Mesendoderm (in vitro differentiated cells): ENCODE measurements at regions not wholly inside any gene's neighbourhood (a gene's known extent, or its start where the extent isn't known, plus 50 kb on each side); places are given as distances from the start of the nearest gene placed in this dataset.
A peak's percentile ranks its signal among the peaks of the same experiment; 100 is the strongest.
"Not testable (repeated sequence)": the region's sequence is repeated elsewhere in the genome, so short reads cannot be mapped to it uniquely, and the experiment has no call there.

ENCODE experiments used
- DNase-seq: peaks from one replicate; pipeline ENCODE4 v3.0.0; 2013
- H2AK5ac ChIP-seq: 2 replicates; pipeline ENCODE4 v1.6.1; 2013; ENCODE audit warnings: low read length, inconsistent platforms
- H2BK120ac ChIP-seq: 2 replicates; pipeline ENCODE4 v1.6.1; 2013; ENCODE audit warnings: low read depth, mild to moderate bottlenecking, low read length, moderate library complexity, mixed read lengths
- H2BK15ac ChIP-seq: replicated peaks from 2 replicates; pipeline ENCODE4 v1.6.1; 2013; ENCODE audit warnings: low read depth, mild to moderate bottlenecking, moderate library complexity
- H2BK5ac ChIP-seq: 2 replicates; pipeline ENCODE4 v1.6.1; 2013; ENCODE audit warnings: low read length, inconsistent platforms
- H3K18ac ChIP-seq: 2 replicates; pipeline ENCODE4 v1.6.1; 2013; ENCODE audit warnings: mild to moderate bottlenecking, low read length, mixed read lengths
- H3K23ac ChIP-seq: one replicate; pipeline ENCODE4 v1.6.1; 2013; ENCODE audit warnings: low read length
- H3K27ac ChIP-seq: 2 replicates; pipeline ENCODE4 v1.5.1; 2013; ENCODE audit warnings: low read depth, mild to moderate bottlenecking, inconsistent platforms, low read length, moderate library complexity
- H3K27me3 ChIP-seq: 2 replicates; pipeline ENCODE4 v1.6.1; 2013; ENCODE audit warnings: low read length, control low read depth, mild to moderate bottlenecking, inconsistent platforms; ENCODE audit not compliant: insufficient read depth, poor library complexity
- H3K36me3 ChIP-seq: 2 replicates; pipeline ENCODE4 v1.6.1; 2013; ENCODE audit warnings: low read length, inconsistent platforms; ENCODE audit not compliant: control insufficient read depth, insufficient read depth
- H3K4ac ChIP-seq: one replicate; pipeline ENCODE4 v1.6.1; 2013; ENCODE audit warnings: low read depth, mild to moderate bottlenecking, low read length, moderate library complexity
- H3K4me1 ChIP-seq: 2 replicates; pipeline ENCODE4 v1.6.1; 2013; ENCODE audit warnings: low read depth, low read length, inconsistent platforms; ENCODE audit not compliant: control insufficient read depth
- H3K4me2 ChIP-seq: 2 replicates; pipeline ENCODE4 v1.6.1; 2013; ENCODE audit warnings: low read length
- H3K4me3 ChIP-seq: 2 replicates; pipeline ENCODE4 v1.5.1; 2013; ENCODE audit warnings: mild to moderate bottlenecking, low read length
- H3K56ac ChIP-seq: one replicate; pipeline ENCODE4 v1.6.1; 2013; ENCODE audit warnings: low read length
- H3K79me1 ChIP-seq: 2 replicates; pipeline ENCODE4 v1.6.1; 2013; ENCODE audit warnings: low read length, inconsistent platforms
- H3K79me2 ChIP-seq: 2 replicates; pipeline ENCODE4 v1.6.1; 2013; ENCODE audit warnings: mild to moderate bottlenecking, low read length; ENCODE audit not compliant: control insufficient read depth, insufficient read depth
- H3K9ac ChIP-seq: 2 replicates; pipeline ENCODE4 v1.6.1; 2013; ENCODE audit warnings: low read length, inconsistent platforms
- H4K5ac ChIP-seq: one replicate; pipeline ENCODE4 v1.6.1; 2013; ENCODE audit warnings: low read length
- H4K8ac ChIP-seq: one replicate; pipeline ENCODE4 v1.6.1; 2013; ENCODE audit warnings: low read depth, mild to moderate bottlenecking, control low read depth, low read length, moderate library complexity
- WGBS: extraction: QIAGEN DNeasy Blood & Tissue Kit; methylation state at CpG from one replicate; pipeline ENCODE4 v1.1.7; 2013; ENCODE audit warnings: low lambda C conversion rate, missing lambda C conversion rate; ENCODE audit not compliant: insufficient coverage; ENCODE audit errors: extremely low coverage; 5-methylcytosine and 5-hydroxymethylcytosine counted together

GRCh38 chr2:53510401-53510800 is 257.2 kb upstream of the CHAC2 start:
- H3K4me3 ChIP-seq = no peak overlapping the region
- H2BK120ac ChIP-seq = no peak overlapping the region
- no peak overlapping the region for H3K4me2 ChIP-seq
- H3K4me1 ChIP-seq = no peaks in the 10 kb centered on the region
- no peak overlapping the region for H3K4ac ChIP-seq
- no CpG with 5 or more reads among the region's 4 CpGs for WGBS
- no peak overlapping the region for H3K23ac ChIP-seq
- H3K9ac ChIP-seq = no peak overlapping the region
- no peaks in the 10 kb centered on the region for H3K27me3 ChIP-seq
- H3K27ac ChIP-seq = no peak overlapping the region
- no peaks in the 10 kb centered on the region for H3K79me2 ChIP-seq
- no peak overlapping the region for H2BK5ac ChIP-seq
- no peak overlapping the region for H3K18ac ChIP-seq
- H4K8ac ChIP-seq = no peak overlapping the region
- H4K5ac ChIP-seq = no peak overlapping the region
- no peak overlapping the region for H2AK5ac ChIP-seq
- H3K79me1 ChIP-seq = no peaks in the 10 kb centered on the region
- H2BK15ac ChIP-seq = no peak overlapping the region
- H3K36me3 ChIP-seq = no peaks in the 10 kb centered on the region
- no peak overlapping the region for H3K56ac ChIP-seq
- DNase-seq = no peak

GRCh38 chr2:53509831-53510388 is 257.7 kb upstream of the CHAC2 start:
- DNase-seq = peak; percentile 60
- no peaks in the 10 kb centered on the region for H3K27me3 ChIP-seq
- no peak overlapping the region for H2BK5ac ChIP-seq
- H4K5ac ChIP-seq = no peak overlapping the region
- H3K4me1 ChIP-seq = no peaks in the 10 kb centered on the region
- H3K36me3 ChIP-seq = no peaks in the 10 kb centered on the region
- no peak overlapping the region for H3K23ac ChIP-seq
- H3K56ac ChIP-seq = no peak overlapping the region
- H3K9ac ChIP-seq = no peak overlapping the region
- no peak overlapping the region for H4K8ac ChIP-seq
- H3K4ac ChIP-seq = no peak overlapping the region
- no CpG with 5 or more reads among the region's 9 CpGs for WGBS
- no peak overlapping the region for H3K4me3 ChIP-seq
- no peaks in the 10 kb centered on the region for H3K79me1 ChIP-seq
- H3K79me2 ChIP-seq = no peaks in the 10 kb centered on the region
- no peak overlapping the region for H2AK5ac ChIP-seq
- no peak overlapping the region for H2BK15ac ChIP-seq
- no peak overlapping the region for H2BK120ac ChIP-seq
- no peak overlapping the region for H3K4me2 ChIP-seq
- H3K18ac ChIP-seq = no peak overlapping the region
- no peak overlapping the region for H3K27ac ChIP-seq

GRCh38 chr2:53508667-53509066 is 258.9 kb upstream of the CHAC2 start:
- DNase-seq = peak; percentile 52
- Histone ChIP-seq H3K27me3 (no peaks in the 10 kb centered on the region), H4K8ac (no peak overlapping the region), H3K4me3 (no peak overlapping the region), H2BK5ac (no peak overlapping the region), H3K4ac (no peak overlapping the region), H3K79me2 (no peaks in the 10 kb centered on the region), H3K4me2 (no peak overlapping the region), H3K9ac (no peak overlapping the region), H4K5ac (no peak overlapping the region), H3K27ac (no peak overlapping the region), H3K4me1 (no peaks in the 10 kb centered on the region), H3K79me1 (no peaks in the 10 kb centered on the region), H3K23ac (no peak overlapping the region), H2BK120ac (no peak overlapping the region), H2AK5ac (no peak overlapping the region), H3K18ac (no peak overlapping the region), H2BK15ac (no peak overlapping the region), H3K56ac (no peak overlapping the region), H3K36me3 (no peaks in the 10 kb centered on the region)
- WGBS = no CpG with 5 or more reads among the region's 3 CpGs

GRCh38 chr2:53507070-53507469 is 260.5 kb upstream of the CHAC2 start:
- not testable (repeated sequence) for H4K5ac ChIP-seq, H3K27me3 ChIP-seq, H2BK15ac ChIP-seq, H2BK5ac ChIP-seq, H3K36me3 ChIP-seq, H3K79me1 ChIP-seq, H3K9ac ChIP-seq, H3K79me2 ChIP-seq, H3K4me1 ChIP-seq, H3K18ac ChIP-seq, H3K56ac ChIP-seq, H3K4me2 ChIP-seq, H2BK120ac ChIP-seq, H3K4ac ChIP-seq, H3K23ac ChIP-seq, H3K4me3 ChIP-seq, H3K27ac ChIP-seq, DNase-seq, H2AK5ac ChIP-seq, H4K8ac ChIP-seq
- WGBS = no CpG with 5 or more reads among the region's 3 CpGs

DNA sequence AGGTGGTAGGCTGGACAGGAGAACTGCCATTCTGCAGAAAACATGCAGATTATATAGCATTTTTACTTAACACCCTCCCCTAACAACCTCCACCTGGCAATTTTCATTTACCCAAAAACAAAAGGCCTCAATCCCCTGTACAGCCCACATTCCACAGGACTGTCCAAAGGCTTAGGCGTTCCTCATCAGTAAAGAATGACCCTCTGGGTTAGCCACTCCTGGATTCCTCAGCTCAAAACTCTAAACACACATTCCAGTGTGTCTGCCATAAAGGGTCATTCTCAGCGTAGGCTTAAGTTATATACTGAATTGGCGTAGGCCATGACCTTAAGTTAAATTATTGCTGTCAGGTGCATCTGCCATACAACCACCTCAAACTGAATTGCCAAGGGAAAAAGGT is 261.8 kb upstream of the CHAC2 start:
- Histone ChIP-seq H2BK5ac (no peak overlapping the region), H3K79me1 (no peaks in the 10 kb centered on the region), H4K8ac (no peak overlapping the region), H4K5ac (no peak overlapping the region), H3K27me3 (no peaks in the 10 kb centered on the region), H3K4ac (no peak overlapping the region), H3K23ac (no peak overlapping the region), H3K18ac (no peak overlapping the region), H3K79me2 (no peaks in the 10 kb centered on the region), H2AK5ac (no peak overlapping the region), H3K9ac (no peak overlapping the region), H3K4me2 (no peak overlapping the region), H2BK120ac (no peak overlapping the region), H2BK15ac (no peak overlapping the region), H3K36me3 (no peaks in the 10 kb centered on the region), H3K4me3 (no peak overlapping the region), H3K56ac (no peak overlapping the region), H3K27ac (no peak overlapping the region), H3K4me1 (no peaks in the 10 kb centered on the region)
- WGBS = no CpG with 5 or more reads among the region's 3 CpGs
- DNase-seq = peak; percentile 56

DNA sequence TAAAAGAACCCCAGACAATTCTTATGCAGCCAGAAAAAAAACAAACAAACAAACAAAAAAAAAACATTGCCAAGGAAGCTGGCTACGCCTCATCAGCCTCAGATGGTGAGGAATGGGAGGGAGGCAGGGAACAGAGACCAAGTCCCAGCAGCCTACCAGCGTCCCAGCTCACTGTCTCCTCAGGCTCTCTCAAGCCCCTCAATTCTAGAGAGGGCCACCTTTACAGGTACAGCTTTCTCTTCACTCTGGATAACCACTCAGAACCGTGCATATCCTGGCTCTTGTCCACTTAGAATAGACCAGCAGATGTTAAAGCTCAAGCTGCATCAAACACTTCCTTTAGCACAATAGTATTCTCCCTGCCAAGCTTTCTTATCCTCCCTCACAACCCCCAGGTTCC is 263.1 kb upstream of the CHAC2 start:
- no peak overlapping the region for H3K23ac ChIP-seq
- H2BK15ac ChIP-seq = no peak overlapping the region
- no peak overlapping the region for H4K8ac ChIP-seq
- no peak overlapping the region for H3K18ac ChIP-seq
- no peak overlapping the region for H2AK5ac ChIP-seq
- H2BK120ac ChIP-seq = no peak overlapping the region
- H3K4me3 ChIP-seq = no peak overlapping the region
- H3K4me1 ChIP-seq = no peaks in the 10 kb centered on the region
- H3K56ac ChIP-seq = no peak overlapping the region
- no peak overlapping the region for H4K5ac ChIP-seq
- no peak overlapping the region for H3K9ac ChIP-seq
- no peaks in the 10 kb centered on the region for H3K79me1 ChIP-seq
- no peaks in the 10 kb centered on the region for H3K79me2 ChIP-seq
- no peak overlapping the region for H2BK5ac ChIP-seq
- H3K27ac ChIP-seq = no peak overlapping the region
- no peak overlapping the region for H3K4ac ChIP-seq
- H3K27me3 ChIP-seq = no peaks in the 10 kb centered on the region
- no peaks in the 10 kb centered on the region for H3K36me3 ChIP-seq
- WGBS = no CpG with 5 or more reads among the region's 3 CpGs
- no peak for DNase-seq
- no peak overlapping the region for H3K4me2 ChIP-seq
